Ovary (tissue), 3 donors: ENCODE measurements at regions not wholly inside any gene's neighbourhood (a gene's known extent, or its start where the extent isn't known, plus 50 kb on each side); places are given as distances from the start of the nearest gene placed in this dataset.

Source experiments
- CTCF ChIP-seq, 3 donors: fragments of 450-650 bp in 2 of 3; fragments of 200-600 bp in 1 of 3; IDR thresholded peaks; one replicate each; pipeline versions ENCODE4 v1.5.1 to v1.8.0; 2016 to 2022; ENCODE audit warnings: antibody characterized with exemption in 3 of 3, mild to moderate bottlenecking in 1 of 3
- EP300 ChIP-seq: sonication (generic); formaldehyde crosslinking; IDR thresholded peaks from one replicate; pipeline ENCODE4 v1.6.1; 2017; ENCODE audit warnings: antibody characterized with exemption
- POLR2A ChIP-seq: fragments of 450-650 bp; IDR thresholded peaks from one replicate; pipeline ENCODE4 v1.6.1; 2017; ENCODE audit warnings: antibody characterized with exemption, mild to moderate bottlenecking, moderate library complexity
- donor health status: DM: no; HTN: no; CAD: no.

DNA sequence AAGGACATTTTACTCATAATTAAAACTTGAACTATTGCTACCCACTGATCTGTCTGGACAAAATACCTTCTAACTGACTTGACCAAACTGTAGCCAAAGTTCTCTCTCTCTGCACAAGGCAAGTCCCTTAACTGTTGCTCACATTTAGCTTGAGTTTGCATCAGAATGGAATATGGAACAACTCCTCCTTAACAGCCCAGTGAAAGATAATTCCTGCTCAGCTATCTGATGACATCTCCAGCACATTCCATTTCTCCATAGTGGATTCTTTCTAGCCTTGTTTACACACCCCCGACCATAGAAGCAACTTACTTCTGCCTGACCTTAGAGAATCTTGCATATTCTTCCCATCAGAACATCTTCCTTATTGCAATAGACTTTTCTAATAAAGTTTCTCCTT lies 317.2 kb upstream of the CDH2 start:
- TF ChIP-seq CTCF (IDR thresholded peaks at IDR 0.05), result no peak
- no peak for TF ChIP-seq POLR2A
- no peak for TF ChIP-seq EP300
